ENCODE measurements at regions not wholly inside any gene's neighbourhood (a gene's known extent, or its start where the extent isn't known, plus 50 kb on each side); places are given as distances from the start of the nearest gene placed in this dataset.

DNA sequence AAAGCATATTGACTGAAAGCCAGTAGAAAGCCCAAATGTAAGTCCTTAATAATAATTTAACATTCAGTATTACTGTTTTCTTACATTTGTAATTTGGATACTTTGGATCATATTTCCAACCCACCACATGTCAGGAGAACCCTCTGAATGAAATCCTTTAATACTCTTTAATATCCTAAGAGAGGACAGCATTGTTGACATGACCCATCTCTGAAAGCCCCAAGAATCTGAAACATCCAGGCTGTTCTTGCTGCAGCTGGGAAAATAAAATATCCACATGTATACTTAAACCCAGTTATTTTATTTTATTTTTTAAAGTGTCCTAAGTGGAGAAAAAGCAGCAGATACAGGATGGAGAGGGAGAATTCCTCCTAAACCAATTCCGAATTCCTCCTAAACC is 130.8 kb upstream of the RIPOR2 start:
- Histone ChIP-seq H3K4me3 (no peak overlapping the region), H3K36me3 (no peaks in the 10 kb centered on the region), H3K9me3 (no peaks in the 10 kb centered on the region), H3K4me1 (peaks cover 0 to 9% (median 2%) of the 10 kb centered on the region in 4 donors), H3K27me3 (no peaks in the 10 kb centered on the region), H3K27ac (no peak overlapping the region)
- 70 to 92% (median 89%) methylated on average over 1 of the region's 1 CpG for whole genome bisulfite sequencing, 5 donors
- TF ChIP-seq POLR2A (IDR thresholded peaks at IDR 0.05), result no peak
- TF ChIP-seq POLR2AphosphoS5 (IDR thresholded peaks at IDR 0.05), result no peak
- TF ChIP-seq, protein P1, sequence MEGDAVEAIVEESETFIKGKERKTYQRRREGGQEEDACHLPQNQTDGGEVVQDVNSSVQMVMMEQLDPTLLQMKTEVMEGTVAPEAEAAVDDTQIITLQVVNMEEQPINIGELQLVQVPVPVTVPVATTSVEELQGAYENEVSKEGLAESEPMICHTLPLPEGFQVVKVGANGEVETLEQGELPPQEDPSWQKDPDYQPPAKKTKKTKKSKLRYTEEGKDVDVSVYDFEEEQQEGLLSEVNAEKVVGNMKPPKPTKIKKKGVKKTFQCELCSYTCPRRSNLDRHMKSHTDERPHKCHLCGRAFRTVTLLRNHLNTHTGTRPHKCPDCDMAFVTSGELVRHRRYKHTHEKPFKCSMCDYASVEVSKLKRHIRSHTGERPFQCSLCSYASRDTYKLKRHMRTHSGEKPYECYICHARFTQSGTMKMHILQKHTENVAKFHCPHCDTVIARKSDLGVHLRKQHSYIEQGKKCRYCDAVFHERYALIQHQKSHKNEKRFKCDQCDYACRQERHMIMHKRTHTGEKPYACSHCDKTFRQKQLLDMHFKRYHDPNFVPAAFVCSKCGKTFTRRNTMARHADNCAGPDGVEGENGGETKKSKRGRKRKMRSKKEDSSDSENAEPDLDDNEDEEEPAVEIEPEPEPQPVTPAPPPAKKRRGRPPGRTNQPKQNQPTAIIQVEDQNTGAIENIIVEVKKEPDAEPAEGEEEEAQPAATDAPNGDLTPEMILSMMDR (IDR thresholded peaks at IDR 0.05), result no peak
- no peak for TF ChIP-seq EP300 (IDR thresholded peaks at IDR 0.05)
- intact Hi-C loops (cut with DNase I; ENCODE audit: low total_unique reads), result no loop called here
- no peak for DNase-seq

DNA sequence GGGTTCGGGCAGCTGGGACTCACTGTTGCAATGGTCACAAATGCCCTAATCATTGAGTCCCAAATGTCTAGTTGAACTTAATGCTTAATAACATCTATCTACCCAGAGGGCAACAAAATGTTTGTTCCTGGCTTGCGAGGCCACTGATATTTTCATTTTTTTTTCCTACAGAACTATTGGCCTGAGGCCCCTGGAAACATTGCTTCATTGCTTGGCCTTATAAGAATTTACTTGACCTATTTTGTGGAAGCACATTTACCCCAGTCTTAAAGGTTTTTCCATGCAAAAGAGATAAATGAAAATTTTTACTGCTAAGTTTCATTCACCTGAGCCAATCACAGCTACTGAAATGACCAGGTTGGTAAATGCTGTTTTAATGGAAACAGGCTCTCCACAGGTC is 133.1 kb upstream of the RIPOR2 start:
- intact Hi-C loops (cut with DNase I; ENCODE audit: low total_unique reads), result no loop called here
- Histone ChIP-seq H3K27ac (no peak overlapping the region), H3K4me3 (no peak overlapping the region), H3K4me1 (peaks cover 0 to 4% (median 2%) of the 10 kb centered on the region in 4 donors), H3K9me3 (no peaks in the 10 kb centered on the region), H3K36me3 (no peaks in the 10 kb centered on the region), H3K27me3 (no peaks in the 10 kb centered on the region)
- DNase-seq, result no peak
- no peak for TF ChIP-seq EP300 (IDR thresholded peaks at IDR 0.05)
- TF ChIP-seq, protein P1 (IDR thresholded peaks at IDR 0.05), result no peak
- TF ChIP-seq POLR2AphosphoS5 (IDR thresholded peaks at IDR 0.05), result no peak
- no peak for TF ChIP-seq POLR2A (IDR thresholded peaks at IDR 0.05)
- 77 to 92% (median 84%) methylated on average over 2 of the region's 2 CpGs for WGBS, 5 donors

DNA sequence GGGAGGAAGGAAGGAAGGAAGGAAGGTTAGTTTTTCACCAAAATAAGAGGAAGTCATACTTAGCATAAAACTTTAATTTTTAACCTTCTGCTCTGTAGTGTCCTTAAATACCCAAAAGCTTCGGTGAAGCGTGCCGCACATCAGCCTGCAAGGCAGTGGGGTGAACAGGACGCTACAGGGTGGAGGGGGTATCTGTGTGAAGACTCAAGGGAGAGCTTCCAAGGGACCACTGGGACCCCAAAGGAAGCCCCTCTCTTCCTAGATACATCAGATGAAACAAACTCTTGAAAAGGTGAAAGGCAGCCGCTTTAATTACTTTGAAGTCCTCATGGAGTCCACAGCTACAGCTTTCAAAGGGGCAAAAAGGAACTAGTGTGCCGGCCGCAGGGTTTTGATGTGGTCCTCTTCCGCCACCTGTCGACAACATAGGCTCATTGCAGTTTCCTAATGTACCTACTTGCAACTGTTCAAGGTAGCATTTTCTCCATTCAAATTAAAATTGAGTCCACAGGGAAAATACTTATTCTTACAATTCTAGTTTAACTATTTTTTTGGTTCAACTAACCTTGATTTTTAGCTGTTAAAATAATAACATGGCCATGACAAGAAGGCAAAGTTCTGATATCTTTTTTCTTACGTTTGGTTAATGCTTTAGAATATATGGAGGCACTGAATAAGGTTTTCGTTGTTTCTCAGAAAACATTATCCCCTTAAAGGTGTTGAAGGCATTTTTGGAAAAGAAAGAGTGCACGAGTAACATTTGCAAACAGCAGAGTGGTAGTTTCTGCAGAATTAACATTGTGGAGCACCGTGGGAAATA is 135.0 kb upstream of the RIPOR2 start:
- H3K9me3 ChIP-seq, result no peaks in the 10 kb centered on the region
- H3K27ac ChIP-seq, result peak overlapping the region in 1 of 5 donors; percentile 3
- peak; percentile 89 to 94 for DNase-seq
- no peaks in the 10 kb centered on the region for H3K27me3 ChIP-seq
- H3K36me3 ChIP-seq, result no peaks in the 10 kb centered on the region
- H3K4me3 ChIP-seq, result no peak overlapping the region
- TF ChIP-seq, protein P1 (IDR thresholded peaks at IDR 0.05), result peak in 5 of 7 experiments; percentile 82 to 94 (median 90)
- no peak for TF ChIP-seq POLR2A (IDR thresholded peaks at IDR 0.05)
- intact Hi-C loops (cut with DNase I; ENCODE audit: low total_unique reads), result loop anchor here (5.0 kb wide), 1 partner anchor 218 kb away; no protein-coding TSS in a partner anchor
- peaks cover 0 to 4% (median 2%) of the 10 kb centered on the region in 4 donors for H3K4me1 ChIP-seq
- WGBS, 5 donors, result 45 to 49% (median 46%) methylated on average over 13 of the region's 13 CpGs

DNA sequence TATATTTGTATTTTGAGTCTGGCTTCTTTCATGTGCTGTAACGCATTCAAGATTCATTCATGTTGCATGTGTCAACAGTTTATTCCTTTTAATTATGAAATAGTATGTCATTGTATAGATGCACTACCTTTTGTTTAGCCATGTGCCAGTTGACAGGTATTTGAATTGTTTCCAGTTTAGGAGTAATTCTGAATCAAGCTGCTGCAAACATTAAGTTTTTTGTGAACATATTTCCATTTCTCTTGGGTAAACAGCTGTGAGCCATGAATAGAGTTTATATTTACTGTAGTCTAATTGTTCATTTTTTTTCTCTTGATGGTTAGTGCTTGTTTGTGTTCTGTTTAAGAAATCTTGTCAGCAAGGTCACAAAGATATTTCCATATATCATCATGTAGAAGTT is 142.4 kb upstream of the RIPOR2 start:
- peaks cover 0 to 4% (median 0%) of the 10 kb centered on the region in 4 donors for H3K36me3 ChIP-seq
- 78 to 96% (median 84%) methylated on average over 1 of the region's 1 CpG for WGBS, 5 donors
- intact Hi-C loops (cut with DNase I; ENCODE audit: low total_unique reads), result no loop called here

More for the DNA sequence above, 142.4 kb upstream of the RIPOR2 start:
- no peaks in the 10 kb centered on the region for H3K9me3 ChIP-seq
- no peaks in the 10 kb centered on the region for H3K27me3 ChIP-seq
- TF ChIP-seq POLR2A (IDR thresholded peaks at IDR 0.05), result no peak
- no peak for DNase-seq
- no peaks in the 10 kb centered on the region for H3K4me1 ChIP-seq
- H3K4me3 ChIP-seq, result no peak overlapping the region
- H3K27ac ChIP-seq, result no peak overlapping the region
